Gastroesophageal sphincter (tissue), 4 donors: ENCODE measurements at regions not wholly inside any gene's neighbourhood (a gene's known extent, or its start where the extent isn't known, plus 50 kb on each side); places are given as distances from the start of the nearest gene placed in this dataset.
"Not testable (repeated sequence)": the region's sequence is repeated elsewhere in the genome, so short reads cannot be mapped to it uniquely, and the experiment has no call there.

Source experiments
- ATAC-seq: fragments of 150-250 bp; one replicate; pipeline ENCODE4 v1.9.1; 2016; ENCODE audit warnings: mild to moderate bottlenecking, moderate library complexity
- H3K27ac ChIP-seq, 4 donors: fragments of 200-600 bp; sonication (generic) in 3 of 4; 1 replicate in 3 of 4; 2 replicates in 1 of 4; pipeline ENCODE4 v1.5.1; 2016 to 2019
- H3K27me3 ChIP-seq: fragments of 200-600 bp; sonication (generic); one replicate; pipeline ENCODE4 v1.5.1; 2019
- H3K36me3 ChIP-seq, 2 donors: fragments of 200-600 bp; sonication (generic); one replicate each; pipeline ENCODE4 v1.5.1; 2019; ENCODE audit warnings: control low read depth in 1 of 2
- H3K4me1 ChIP-seq, 3 donors: fragments of 200-600 bp; sonication (generic); 1 replicate in 2 of 3; 2 replicates in 1 of 3; pipeline ENCODE4 v1.5.1; 2016 to 2019; ENCODE audit warnings: control low read depth in 2 of 3
- H3K4me3 ChIP-seq, 2 donors: fragments of 200-600 bp; sonication (generic); one replicate each; pipeline ENCODE4 v1.5.1; 2019; ENCODE audit warnings: mild to moderate bottlenecking in 1 of 2, moderate library complexity in 1 of 2
- H3K9me3 ChIP-seq, 3 donors: fragments of 200-600 bp; sonication (generic); one replicate each; pipeline ENCODE4 v1.5.1; 2017 to 2019; ENCODE audit warnings: control low read depth in 2 of 3
- CTCF ChIP-seq, 4 experiments: fragments of 200-600 bp in 2 of 4; fragments of 450-650 bp in 2 of 4; sonication (generic) in 1 of 4; IDR thresholded peaks; one replicate each; pipeline ENCODE4 v1.5.1; 2017 to 2019; ENCODE audit warnings: antibody characterized with exemption in 4 of 4, mild to moderate bottlenecking in 2 of 4, moderate library complexity in 2 of 4
- EP300 ChIP-seq: sonication (generic); formaldehyde crosslinking; IDR thresholded peaks from one replicate; pipeline ENCODE4 v1.6.1; 2017; ENCODE audit warnings: antibody characterized with exemption, mild to moderate bottlenecking
- POLR2A ChIP-seq, 2 donors: fragments of 450-650 bp; IDR thresholded peaks; one replicate each; pipeline ENCODE4 v1.6.1; 2017; ENCODE audit warnings: antibody characterized with exemption in 2 of 2, mild to moderate bottlenecking in 2 of 2, moderate library complexity in 1 of 2
- POLR2AphosphoS5 ChIP-seq: sonication (generic); formaldehyde crosslinking; IDR thresholded peaks from one replicate; pipeline ENCODE4 v1.6.1; 2017; ENCODE audit warnings: antibody characterized with exemption
- WGBS, 2 donors: methylation state at CpG; one replicate each; pipeline ENCODE4 v1.1.5; 2018; ENCODE audit warnings: low coverage in 1 of 2; 5-methylcytosine and 5-hydroxymethylcytosine counted together

- no peaks in the 10 kb centered on the region for H3K4me1 ChIP-seq
- no peak overlapping the region for H3K4me3 ChIP-seq
- H3K9me3 ChIP-seq: no peaks in the 10 kb centered on the region
- TF ChIP-seq EP300: no peak
- ATAC-seq: no peak
- H3K27ac ChIP-seq: no peak overlapping the region
- no peaks in the 10 kb centered on the region for H3K36me3 ChIP-seq
- H3K27me3 ChIP-seq: no peaks in the 10 kb centered on the region
- 77 to 83% methylated on average over 2 of the region's 2 CpGs for WGBS, 2 donors
Observed at GRCh38 chr4:33980361-33980760, 2264.0 kb downstream of the ARAP2 start.

- 72 to 82% methylated on average over 2 to 3 of the region's 3 CpGs for WGBS, 2 donors
- H3K27me3 ChIP-seq: no peaks in the 10 kb centered on the region
- no peaks in the 10 kb centered on the region for H3K36me3 ChIP-seq
- H3K4me3 ChIP-seq: no peak overlapping the region
- H3K9me3 ChIP-seq: no peaks in the 10 kb centered on the region
- ATAC-seq: no peak
- TF ChIP-seq EP300 (no peak), POLR2A (IDR thresholded peaks at IDR 0.05) (no peak), POLR2AphosphoS5 (no peak), CTCF (IDR thresholded peaks at IDR 0.05) (no peak)
- H3K4me1 ChIP-seq: no peaks in the 10 kb centered on the region
- H3K27ac ChIP-seq: no peak overlapping the region
Observed at GRCh38 chr4:33989820-33990443, 2254.4 kb downstream of the ARAP2 start.

- no peak for ATAC-seq
- Histone ChIP-seq H3K27me3 (no peaks in the 10 kb centered on the region), H3K4me3 (no peak overlapping the region), H3K36me3 (no peaks in the 10 kb centered on the region), H3K9me3 (no peaks in the 10 kb centered on the region), H3K4me1 (no peaks in the 10 kb centered on the region), H3K27ac (no peak overlapping the region)
- no peak for TF ChIP-seq CTCF (IDR thresholded peaks at IDR 0.05)
- TF ChIP-seq POLR2A (IDR thresholded peaks at IDR 0.05): no peak
- TF ChIP-seq EP300: no peak
- TF ChIP-seq POLR2AphosphoS5: no peak
- WGBS, 2 donors: 78 to 84% methylated on average over 1 to 4 of the region's 4 CpGs
Observed at GRCh38 chr4:33996075-33996718, 2248.1 kb downstream of the ARAP2 start.

DNA sequence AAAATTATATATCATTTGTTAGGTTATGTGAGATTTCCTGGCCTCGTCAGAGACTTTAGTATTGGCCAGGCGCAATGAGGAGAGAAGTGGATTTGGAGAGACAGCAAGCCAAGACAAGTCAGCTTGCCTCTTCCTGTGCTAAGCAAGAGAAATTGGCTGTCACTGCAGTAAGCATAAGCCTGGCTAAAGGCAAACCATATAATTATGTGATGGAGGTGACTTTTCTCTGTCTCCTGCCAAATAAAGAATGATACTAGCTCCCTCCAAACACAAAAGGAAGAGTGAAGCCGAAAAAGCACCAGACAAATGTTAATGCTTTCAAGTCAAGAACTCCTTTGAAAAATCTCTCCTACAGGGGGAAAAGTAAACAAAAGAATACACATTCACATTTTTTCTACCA is 2246.0 kb downstream of the ARAP2 start:
- no peak for ATAC-seq
- H3K27me3 ChIP-seq: no peaks in the 10 kb centered on the region

GRCh38 chr4:34000356-34000755 is 2244.0 kb downstream of the ARAP2 start:
- no peaks in the 10 kb centered on the region for H3K27me3 ChIP-seq
- WGBS, 2 donors: 74 to 85% methylated on average over 3 of the region's 3 CpGs
- H3K27ac ChIP-seq: no peak overlapping the region
- no peak overlapping the region for H3K4me3 ChIP-seq
- no peaks in the 10 kb centered on the region for H3K36me3 ChIP-seq
- no peak for ATAC-seq
- H3K9me3 ChIP-seq: no peaks in the 10 kb centered on the region
- TF ChIP-seq POLR2AphosphoS5 (no peak), POLR2A (IDR thresholded peaks at IDR 0.05) (no peak), EP300 (no peak), CTCF (IDR thresholded peaks at IDR 0.05) (no peak)
- H3K4me1 ChIP-seq: no peaks in the 10 kb centered on the region

More for the DNA sequence above, 2246.0 kb downstream of the ARAP2 start:
- H3K4me1 ChIP-seq: no peaks in the 10 kb centered on the region
- H3K36me3 ChIP-seq: no peaks in the 10 kb centered on the region
- no peaks in the 10 kb centered on the region for H3K9me3 ChIP-seq
- TF ChIP-seq EP300 (no peak), CTCF (IDR thresholded peaks at IDR 0.05) (no peak), POLR2AphosphoS5 (no peak)
- no peak overlapping the region for H3K4me3 ChIP-seq
- H3K27ac ChIP-seq: no peak overlapping the region
- WGBS, 2 donors: 8 to 19% methylated on average over 3 of the region's 3 CpGs

DNA sequence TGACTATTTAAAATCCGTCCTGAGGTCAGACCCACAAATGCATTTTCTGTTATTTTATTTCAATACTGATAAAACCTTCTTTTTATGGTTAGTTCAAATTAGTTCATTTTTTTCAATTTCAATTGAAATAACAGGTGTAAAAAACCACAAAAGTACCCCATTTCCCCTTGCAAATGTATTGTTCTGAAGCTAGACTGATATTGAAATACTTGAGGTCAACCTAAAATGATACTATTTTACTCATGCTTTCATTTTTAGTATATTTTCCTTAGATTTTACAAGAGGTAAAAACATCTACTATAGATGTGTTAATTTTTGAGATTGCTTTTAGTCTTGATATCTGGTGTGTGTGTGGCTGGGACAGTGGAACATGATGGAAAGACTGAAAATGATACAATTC is 2237.8 kb downstream of the ARAP2 start:
- not testable (repeated sequence) for H3K27me3 ChIP-seq, H3K9me3 ChIP-seq, H3K36me3 ChIP-seq, H3K27ac ChIP-seq, H3K4me1 ChIP-seq, H3K4me3 ChIP-seq, ATAC-seq
- 86 to 100% methylated on average over 1 of the region's 1 CpG for WGBS, 2 donors
